HL-60/S4 treated with retinoic acid at 250 ng/mL for 4 days and 3 days (cell line): ENCODE measurements at regions not wholly inside any gene's neighbourhood (a gene's known extent, or its start where the extent isn't known, plus 50 kb on each side); places are given as distances from the start of the nearest gene placed in this dataset.
"Not testable (repeated sequence)": the region's sequence is repeated elsewhere in the genome, so short reads cannot be mapped to it uniquely, and the experiment has no call there.

Experiments used
- in situ Hi-C: fragments of 300-500 bp; cut with MboI; formaldehyde crosslinking; loops from 2 replicates; pipeline ENCODE4 v1.7.0; 2022; ENCODE audit warnings: low sequenced_read_pairs

DNA sequence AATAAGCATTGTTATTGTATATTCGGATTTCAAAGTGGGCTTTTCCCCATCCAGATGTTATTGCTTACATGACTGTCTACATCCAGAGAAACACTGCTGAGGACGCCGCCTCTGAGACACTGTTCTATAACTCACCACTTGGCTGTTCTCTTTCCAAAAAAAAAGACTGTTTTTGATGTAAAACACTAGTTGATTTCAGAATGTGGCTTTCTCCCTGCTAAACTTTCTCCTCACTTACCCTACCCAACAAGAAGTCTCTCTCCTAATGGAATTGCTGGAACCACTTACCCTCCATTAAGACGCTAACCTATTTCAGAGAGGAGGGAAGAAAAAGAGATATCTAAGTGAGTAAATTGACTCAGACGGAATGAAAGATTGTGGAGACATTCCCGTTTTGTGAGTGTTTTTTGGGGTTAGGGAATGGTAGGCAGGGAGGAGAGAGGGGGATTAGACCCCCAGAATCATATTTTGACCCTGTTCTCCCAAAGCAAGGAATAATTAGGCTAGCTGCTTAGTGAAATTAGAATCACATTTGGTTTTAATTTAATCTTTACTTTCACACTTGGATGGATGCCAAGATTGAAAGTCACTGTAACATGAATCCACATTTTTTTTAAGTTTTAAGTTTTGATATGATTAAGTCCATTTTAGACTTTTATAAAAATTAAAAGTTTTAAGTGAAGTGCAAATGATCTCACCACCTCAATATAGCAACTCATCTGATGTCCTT is 174.9 kb downstream of the CHIC2 start:
- in situ Hi-C loops, result no loop called here

DNA sequence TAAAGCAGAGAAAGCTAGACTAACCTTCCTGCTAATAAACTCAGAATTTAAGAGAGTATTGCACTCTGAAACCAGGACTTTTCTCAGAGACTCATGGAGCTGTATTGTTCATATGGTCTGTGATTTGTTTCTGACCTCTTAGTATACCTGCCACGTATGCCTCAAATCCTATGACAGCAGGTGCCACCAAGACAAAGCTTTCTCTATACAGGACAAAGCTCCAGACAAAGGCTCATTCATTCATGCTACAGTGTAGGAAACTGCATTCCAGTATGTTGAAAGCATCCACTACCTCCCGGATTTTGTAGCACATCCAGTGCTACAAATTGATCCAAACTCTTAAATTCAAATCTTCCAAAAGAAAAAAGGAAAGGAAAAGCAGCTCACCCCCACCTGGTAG is 178.3 kb downstream of the CHIC2 start:
- in situ Hi-C loops, result no loop called here

DNA sequence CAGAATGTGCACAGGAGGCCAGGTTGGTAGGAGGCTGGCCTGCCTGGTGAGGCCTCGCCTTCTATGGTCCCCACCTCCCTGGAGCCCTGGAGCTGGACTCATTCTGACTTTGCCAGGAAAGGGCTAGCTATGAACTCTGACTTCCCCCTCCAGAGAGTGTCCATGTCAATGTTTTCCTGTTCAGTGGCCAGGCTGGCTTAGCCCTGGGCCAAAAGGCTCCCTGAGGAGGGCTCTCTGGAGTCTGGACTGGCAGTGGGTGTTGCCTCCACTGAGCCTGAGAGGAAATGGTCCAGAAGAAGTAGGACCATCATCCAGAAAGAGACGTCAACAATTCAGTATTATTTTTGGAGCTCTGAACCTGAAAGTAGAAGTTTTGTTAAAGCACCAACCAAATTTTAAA is 178.7 kb downstream of the CHIC2 start:
- in situ Hi-C loops, result no loop called here

DNA sequence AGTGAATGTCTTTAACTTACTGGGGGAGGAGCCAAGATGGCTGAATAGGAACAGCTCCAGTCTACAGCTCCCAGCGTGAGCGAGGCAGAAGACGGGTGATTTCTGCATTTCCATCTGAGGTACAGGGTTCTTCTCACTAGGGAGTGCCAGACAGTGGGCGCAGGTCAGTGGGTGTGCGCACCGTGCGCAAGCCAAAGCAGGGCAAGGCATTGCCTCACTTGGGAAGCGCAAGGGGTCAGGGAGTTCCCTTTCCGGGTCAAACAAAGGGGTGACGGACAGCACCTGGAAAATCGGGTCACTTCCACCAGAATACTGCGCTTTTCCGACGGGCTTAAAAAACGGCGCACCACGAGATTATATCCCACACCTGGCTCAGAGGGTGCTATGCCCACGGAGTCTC is 187.3 kb downstream of the CHIC2 start:
- in situ Hi-C loops, result not testable (repeated sequence)

DNA sequence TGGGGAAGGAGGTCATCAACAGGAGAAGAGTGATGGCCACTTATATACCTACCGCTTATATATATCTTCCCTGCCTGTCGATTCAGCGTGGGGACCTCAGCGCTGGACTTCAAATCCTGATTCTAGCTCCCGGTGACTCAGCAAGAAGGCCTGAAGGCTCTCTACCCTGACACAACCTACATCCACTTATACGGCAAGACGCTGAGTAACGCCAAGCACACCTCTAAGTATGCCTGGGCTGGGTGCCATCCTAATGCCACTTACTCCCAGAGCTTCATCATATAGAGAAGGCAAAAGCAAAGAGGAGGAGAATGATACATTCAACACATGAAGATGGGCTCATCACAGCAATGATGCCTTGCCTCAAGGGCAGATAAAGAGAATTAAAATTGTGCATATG is 198.3 kb downstream of the CHIC2 start:
- in situ Hi-C loops, result no loop called here

DNA sequence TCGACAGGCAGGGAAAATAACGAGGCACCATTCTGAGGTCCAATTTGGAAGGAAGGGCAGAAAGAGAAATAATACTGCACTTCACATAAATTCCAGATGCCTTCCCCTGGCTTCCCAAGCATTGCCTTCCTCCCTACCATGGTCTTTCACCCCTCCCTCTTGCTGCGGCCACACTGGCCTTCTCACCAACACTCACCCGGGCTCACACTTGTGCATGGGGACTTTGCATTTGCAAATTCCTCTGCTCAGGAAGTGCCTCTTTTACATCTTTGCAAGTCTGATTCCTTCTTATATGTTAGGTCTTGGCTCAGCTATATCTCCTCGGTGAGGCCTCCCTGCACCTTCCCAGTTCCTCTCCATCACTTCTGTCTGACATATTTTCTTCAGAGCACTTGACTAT is 199.4 kb downstream of the CHIC2 start:
- in situ Hi-C loops, result no loop called here

DNA sequence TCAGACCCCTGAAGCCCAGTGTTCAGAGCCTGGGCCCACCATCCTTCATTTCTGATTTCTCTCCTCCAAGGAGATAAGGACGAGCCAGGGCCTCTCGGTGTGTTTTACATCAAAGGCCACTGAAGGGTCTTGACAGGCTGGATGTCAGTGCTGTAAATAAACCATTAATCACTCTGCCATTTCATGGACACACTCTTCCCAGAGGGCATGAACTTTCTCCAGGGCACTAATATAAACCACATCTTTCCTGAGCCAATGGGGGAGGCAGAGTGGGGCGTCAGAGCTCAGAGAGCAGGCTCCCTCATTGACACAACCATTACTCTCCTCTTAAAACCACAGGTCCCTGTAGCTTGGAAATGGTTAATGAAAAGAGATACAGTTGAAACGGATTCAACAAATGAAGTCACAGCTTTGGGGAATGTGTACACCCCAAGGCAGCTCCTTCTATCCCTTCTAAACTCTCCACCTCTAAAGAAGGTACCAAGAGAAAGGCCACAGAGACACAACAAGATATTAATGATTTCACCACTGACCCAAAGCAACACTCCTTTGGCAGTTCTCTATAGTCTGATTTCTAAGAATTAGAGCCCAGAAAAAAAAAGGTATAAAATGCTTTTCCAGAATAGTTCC is 200.6 kb downstream of the CHIC2 start:
- in situ Hi-C loops, result no loop called here

DNA sequence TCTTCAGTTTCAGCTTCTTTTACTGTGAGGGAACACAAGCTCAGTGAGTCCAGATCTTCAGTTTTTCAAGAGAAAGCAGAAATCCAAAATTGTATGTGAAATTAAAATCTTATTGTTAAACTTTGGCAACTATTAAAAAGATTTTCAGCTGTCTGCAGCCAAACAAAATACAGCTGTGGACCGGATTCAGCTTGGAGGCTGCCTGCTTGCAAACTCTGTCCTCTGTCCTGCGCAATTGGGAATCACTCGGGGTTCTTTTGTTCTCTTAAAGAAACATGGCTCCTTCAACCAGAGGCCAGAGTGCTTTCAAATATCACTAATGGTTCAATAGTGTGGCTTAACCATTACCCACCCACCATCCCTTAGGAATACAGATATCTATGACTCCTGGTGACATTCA is 201.2 kb downstream of the CHIC2 start:
- in situ Hi-C loops, result no loop called here

DNA sequence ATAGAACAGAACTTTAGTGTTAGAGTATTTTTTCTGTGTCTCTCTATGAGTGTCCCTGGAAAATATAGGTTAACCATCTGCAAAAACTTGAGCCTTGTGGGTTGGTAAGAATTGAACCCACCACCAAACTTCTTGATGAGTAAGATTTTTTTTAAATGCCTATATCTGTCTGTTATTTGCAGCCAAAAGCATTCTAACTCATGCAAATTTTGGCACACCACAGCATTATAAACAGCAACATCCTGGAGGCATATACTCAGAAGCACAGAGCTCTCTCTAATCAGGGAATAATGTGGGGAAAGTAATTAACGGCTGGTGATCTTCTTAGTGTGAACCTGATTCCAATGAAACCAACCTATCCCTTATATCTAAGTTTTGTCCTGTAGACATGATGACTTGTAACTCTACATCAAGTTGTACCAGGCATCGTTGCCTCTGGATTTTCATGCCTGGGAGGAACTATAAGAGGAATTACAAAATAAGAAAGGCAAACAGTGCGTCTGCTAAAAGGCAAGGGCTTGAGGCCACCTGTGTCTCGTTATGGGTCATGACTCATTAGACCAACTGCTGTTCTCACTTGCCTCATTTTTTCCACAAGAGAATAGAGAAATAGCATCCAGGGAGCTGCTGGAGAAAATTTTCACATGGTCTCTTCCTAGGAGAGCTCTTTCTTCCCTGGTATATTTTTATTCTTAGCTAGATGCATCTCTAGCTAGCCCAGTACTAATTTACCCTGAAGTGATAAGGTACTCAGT is 202.4 kb downstream of the CHIC2 start:
- in situ Hi-C loops, result no loop called here

DNA sequence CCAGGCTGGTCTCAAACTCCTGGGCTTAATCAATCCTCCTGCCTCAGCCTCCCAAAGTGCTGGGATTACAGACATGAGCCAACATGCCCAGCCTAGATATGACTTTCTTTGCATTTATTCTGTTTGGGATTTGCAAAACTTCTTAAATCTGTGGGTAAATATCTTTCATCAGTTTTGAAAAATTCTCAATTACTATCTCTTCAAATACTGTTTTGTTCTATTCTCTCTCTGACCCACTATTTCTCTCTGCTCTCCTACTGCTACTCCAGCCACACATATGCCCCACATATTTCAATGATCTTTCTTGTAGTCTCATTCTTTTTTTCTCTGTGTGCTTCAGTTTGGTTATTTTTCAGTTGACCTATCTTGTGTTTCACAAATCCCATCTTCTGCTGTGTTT is 205.1 kb downstream of the CHIC2 start:
- in situ Hi-C loops, result no loop called here

DNA sequence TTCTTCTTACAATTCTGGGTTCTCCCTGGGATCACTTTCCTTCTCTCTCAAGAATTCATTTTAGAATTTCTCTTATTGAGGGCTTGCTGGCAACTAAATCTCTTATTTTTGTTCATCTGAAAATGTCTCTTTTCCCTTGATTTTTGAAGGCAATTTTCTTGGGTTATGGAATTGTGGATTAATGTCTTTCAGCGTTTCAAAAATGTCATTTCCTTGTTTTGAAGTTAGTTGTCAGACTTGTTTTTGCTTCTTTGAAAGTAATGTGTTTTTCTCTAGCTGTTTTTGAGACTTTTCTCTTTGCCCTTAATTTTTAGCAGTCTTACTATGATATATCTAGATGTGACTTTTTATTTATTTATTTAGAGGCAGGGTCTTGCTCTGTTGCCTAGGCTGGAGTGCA is 205.7 kb downstream of the CHIC2 start:
- in situ Hi-C loops, result no loop called here

DNA sequence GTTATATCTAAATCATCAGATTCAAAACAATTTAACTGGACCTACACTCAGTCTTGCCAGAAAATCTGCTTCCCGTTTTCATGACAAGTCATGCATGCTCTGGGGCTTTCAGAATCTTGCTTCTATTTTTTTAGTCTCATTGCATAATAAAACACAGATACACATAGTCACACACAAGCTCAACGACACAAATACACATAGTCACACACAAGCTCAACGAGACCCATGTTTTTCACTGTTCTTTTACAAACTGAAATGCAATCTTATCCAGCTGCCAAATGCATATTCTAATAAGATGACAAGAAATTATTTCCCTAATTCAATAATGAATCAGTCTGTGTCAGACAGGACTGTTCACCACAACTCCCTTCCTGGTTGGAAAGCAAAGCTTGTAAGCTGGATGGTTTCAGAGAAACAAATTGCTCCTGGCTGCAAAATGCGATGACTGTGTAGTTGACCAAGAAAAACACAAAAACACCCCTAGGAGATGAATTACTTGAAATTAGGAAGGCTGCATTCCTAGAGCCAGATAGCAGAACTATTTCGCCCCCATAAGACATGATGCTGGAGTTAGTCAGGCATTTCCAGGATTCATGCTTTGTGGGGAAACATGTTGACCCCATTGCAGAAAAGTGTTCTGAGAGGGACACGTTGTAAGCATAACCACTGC is 208.7 kb downstream of the CHIC2 start:
- in situ Hi-C loops, result no loop called here

DNA sequence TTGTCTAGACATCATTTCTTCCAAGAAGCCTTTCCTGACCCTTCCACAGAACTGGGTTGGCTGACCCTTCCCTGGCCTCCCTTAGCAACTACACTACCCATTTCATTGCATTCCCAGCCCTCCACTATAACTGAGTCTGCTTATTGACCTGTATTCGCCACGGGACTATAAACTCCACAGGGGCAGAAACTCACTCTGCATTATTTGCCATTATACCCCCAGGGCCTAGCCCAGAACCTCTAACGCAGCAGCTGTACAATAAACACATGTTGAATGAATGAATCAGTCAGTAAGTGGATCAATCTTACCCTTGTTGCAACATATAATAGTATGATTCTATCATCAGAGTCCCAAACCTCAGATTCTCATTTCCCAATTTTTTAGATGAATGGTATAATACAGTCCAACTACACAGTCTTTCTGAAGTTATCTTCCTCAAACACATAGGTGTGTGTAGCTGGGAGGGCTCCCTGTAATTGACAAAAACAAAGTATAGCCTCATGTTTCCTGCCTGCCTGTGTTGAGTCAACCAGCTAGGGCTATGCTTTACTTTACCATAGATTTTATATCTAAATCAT is 209.3 kb downstream of the CHIC2 start:
- in situ Hi-C loops, result no loop called here

DNA sequence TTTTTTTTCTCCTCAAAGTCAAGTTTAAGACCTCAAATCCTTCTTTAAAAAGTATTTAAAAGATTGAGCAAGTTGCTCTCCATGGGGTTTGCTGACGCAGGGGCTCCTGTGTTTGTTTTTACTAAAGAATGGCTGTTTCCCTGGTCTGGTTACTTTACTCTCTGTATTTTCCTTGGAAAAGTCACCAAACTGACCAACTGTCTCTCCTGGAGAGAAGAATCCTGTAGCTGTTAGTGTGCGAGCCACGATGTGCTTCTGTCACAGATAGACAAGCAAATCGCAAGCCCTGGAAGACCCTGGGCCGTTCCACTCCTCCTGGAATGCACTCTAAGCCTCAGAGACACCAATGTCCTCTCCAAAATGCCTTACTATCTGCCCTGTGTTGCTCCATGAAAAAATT is 212.1 kb downstream of the CHIC2 start:
- in situ Hi-C loops, result no loop called here

DNA sequence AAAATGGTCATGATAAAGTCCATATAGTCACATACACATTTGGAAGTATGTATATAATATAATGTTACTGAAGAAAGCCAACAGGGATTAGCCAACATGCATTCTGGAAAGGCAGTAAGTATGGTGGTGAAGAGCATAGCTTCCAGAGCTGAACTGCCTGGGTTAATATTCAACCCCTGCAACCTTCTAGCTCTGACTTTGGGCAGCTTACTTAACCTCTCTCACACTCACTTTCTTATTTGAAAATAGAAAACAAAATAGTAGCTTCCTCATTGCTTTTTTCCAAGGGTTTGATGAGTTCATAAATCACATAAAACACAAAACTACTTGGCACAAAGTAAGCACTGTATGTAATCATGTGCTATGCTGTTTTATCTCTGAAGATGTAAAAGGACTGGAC is 216.4 kb downstream of the CHIC2 start:
- in situ Hi-C loops, result no loop called here

DNA sequence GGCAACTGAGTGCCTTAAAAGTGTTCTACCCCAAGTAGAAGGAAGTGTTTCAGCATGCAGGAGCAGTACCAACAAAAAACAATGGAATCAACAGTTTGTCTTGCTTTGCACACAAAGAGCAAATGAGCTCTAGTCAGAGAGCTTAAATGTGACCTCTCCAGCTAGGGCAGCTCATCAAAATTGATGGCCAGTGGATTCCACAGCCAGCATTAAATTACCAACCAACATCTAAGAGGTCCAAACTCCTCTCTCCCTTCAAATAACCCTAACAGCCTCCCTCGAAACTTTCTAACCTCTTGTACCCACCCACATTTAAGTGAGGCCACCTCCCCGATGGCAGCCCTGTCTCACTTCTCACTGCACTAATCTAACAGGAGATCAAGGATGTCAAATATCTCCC is 219.9 kb downstream of the CHIC2 start:
- in situ Hi-C loops, result no loop called here

DNA sequence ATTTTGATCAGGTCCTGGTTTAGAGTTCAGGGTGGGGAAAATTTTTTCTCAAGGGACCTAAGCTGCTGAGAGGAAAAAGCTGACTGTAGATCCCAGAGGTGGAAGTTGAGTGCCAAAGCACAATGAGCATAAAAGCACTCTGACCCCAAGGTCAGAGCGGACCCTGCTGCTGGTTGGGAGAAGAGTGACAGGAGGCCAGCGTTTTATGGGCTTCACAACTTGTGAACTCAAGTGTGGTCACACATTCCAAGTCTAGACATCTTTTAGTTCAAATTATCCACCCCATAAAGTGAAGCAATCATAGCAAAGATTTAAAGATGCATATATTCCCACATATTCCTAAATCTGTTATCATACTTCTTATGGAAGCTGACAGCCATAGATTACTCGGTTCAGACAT is 220.3 kb downstream of the CHIC2 start:
- in situ Hi-C loops, result no loop called here

DNA sequence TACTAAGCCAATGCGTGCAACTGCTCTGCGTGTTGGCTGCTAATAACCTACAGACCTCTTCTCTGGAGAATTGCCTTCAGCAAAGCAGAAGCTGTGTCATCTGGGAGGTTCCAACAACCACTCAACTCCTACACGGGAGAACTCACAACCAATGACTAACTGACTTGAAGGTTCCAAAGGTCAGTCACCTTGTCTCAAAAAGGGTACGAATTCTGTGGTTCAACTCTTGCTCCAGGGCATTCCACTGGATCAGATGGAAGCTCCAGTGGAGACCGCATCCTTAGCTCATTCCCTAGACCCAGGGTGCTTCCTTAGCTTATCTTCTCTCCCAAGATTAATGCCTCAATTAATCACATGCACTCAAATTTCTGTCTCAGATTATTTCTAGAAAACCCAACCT is 222.7 kb downstream of the CHIC2 start:
- in situ Hi-C loops, result no loop called here

DNA sequence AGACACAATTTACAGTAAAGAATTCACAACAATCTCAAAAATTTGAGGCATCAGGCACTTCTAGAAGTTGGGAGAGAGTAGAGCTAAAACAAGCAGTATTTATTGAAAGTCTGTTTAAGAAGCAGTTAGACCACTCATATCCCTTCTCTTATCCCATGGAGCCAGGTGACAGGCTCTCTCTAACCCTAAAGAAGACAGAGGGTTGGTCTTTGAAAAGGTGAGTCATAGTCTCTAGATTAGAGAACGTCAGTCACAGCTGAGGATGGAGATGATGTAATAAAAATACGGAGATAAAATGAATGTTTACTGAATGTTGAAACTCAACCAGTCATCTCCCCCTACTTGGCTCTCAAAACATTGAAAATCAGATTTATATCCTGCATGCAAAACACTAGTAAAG is 223.8 kb downstream of the CHIC2 start:
- in situ Hi-C loops, result no loop called here

DNA sequence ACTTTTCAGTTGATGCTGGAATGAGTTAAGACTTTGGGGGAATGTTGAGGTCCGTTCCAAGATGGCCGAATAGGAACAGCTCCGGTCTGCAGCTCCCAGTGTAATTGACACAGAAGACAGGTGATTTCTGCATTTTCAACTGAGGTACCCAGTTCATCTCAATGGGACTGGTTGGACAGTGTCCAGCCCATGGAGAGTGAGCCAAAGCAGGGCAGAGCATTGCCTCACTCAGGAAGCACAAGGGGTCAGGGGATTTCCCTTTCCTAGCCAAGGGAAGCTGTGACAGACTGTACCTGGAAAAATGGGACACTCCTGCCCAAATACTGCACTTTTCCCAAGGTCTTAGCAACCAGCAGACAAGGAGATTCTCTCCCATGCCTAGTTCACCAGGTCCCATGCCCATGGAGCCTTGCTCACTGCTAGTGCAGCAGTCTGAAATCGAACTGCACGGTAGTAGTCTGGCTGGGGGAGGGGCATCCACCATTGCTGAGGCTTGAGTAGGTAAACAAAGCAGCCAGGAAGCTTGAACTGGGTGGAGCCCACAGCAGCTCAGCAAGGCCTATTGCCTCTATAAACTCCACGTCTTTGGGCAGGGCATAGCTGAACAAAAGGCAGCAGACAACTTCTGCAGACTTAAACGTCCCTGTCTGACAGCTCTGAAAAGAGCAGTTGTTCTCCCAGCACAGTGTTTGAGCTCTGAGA is 231.0 kb downstream of the CHIC2 start:
- in situ Hi-C loops, result not testable (repeated sequence)

DNA sequence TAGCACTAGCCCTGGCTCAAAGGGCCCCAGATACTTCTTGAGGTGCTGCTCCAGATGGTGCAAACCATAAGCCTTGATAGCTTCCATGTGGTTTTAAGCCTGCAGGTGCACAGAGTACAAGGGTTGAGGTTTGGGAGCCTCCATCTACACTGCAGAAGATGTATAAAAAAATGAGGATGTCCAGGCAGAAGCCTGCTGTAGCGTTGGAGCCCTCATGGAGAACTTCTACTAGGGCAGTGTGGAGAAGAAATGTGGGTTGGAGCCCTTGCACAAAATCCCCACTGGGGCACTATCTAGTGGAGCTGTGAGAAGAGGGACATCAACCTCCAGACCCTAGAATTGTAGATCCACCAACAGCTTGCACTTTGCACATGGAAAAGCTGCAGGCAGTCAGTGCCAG is 231.9 kb downstream of the CHIC2 start:
- in situ Hi-C loops, result no loop called here
